Thyroid gland (tissue), 4 donors: ENCODE measurements at regions not wholly inside any gene's neighbourhood (a gene's known extent, or its start where the extent isn't known, plus 50 kb on each side); places are given as distances from the start of the nearest gene placed in this dataset.

ENCODE experiments used
- POLR2A ChIP-seq, 2 donors: fragments of 450-650 bp; IDR thresholded peaks; one replicate each; pipeline ENCODE4 v1.6.1; 2017; ENCODE audit warnings: antibody characterized with exemption in 2 of 2, mild to moderate bottlenecking in 2 of 2, moderate library complexity in 1 of 2
- TF ChIP-seq, protein P1 (sequence below), 6 experiments: fragments of 200-600 bp in 3 of 6; fragments of 450-650 bp in 3 of 6; sonication (generic) in 3 of 6; IDR thresholded peaks; one replicate each; pipeline ENCODE4 v1.5.1; 2016 to 2019; ENCODE audit warnings: antibody characterized with exemption in 6 of 6, mild to moderate bottlenecking in 2 of 6, inconsistent platforms in 1 of 6, moderate library complexity in 1 of 6

DNA sequence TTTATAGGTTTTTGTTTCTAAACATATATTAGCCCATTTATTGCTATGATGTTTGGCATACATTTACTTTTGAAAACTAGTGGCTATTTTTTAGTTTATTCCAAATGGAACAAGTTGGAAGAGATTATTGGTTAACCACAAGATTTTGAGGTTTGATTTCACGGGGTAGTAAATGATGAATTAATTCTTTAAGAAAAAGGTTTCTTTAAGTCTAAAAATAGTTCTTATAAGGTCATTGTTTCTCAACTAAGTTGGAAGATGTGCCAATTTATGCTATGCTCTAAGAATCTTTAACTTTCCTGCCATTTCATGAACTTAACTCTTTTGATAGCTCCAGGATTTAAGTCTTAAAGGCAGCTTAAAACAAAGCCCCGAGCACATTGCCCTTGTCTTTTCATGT, 183.8 kb downstream of the LMO4 start:
- TF ChIP-seq, protein P1, sequence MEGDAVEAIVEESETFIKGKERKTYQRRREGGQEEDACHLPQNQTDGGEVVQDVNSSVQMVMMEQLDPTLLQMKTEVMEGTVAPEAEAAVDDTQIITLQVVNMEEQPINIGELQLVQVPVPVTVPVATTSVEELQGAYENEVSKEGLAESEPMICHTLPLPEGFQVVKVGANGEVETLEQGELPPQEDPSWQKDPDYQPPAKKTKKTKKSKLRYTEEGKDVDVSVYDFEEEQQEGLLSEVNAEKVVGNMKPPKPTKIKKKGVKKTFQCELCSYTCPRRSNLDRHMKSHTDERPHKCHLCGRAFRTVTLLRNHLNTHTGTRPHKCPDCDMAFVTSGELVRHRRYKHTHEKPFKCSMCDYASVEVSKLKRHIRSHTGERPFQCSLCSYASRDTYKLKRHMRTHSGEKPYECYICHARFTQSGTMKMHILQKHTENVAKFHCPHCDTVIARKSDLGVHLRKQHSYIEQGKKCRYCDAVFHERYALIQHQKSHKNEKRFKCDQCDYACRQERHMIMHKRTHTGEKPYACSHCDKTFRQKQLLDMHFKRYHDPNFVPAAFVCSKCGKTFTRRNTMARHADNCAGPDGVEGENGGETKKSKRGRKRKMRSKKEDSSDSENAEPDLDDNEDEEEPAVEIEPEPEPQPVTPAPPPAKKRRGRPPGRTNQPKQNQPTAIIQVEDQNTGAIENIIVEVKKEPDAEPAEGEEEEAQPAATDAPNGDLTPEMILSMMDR (IDR thresholded peaks at IDR 0.05) = no peak
- TF ChIP-seq POLR2A (IDR thresholded peaks at IDR 0.05) = no peak
